Osteocyte (in vitro differentiated cells): ENCODE measurements at regions not wholly inside any gene's neighbourhood (a gene's known extent, or its start where the extent isn't known, plus 50 kb on each side); places are given as distances from the start of the nearest gene placed in this dataset.

ENCODE experiments used
- DNase-seq: peaks from one replicate; pipeline ENCODE4 v3.0.0; 2021; ENCODE audit warnings: mixed read lengths; ENCODE audit not compliant: unreplicated experiment; ENCODE audit errors: extremely low spot score
- H3K27ac Mint-ChIP-seq: one replicate; pipeline ENCODE4 v1.8.0; 2021; ENCODE audit warnings: mild to moderate bottlenecking, mixed read lengths; ENCODE audit not compliant: unreplicated experiment
- H3K27me3 Mint-ChIP-seq: one replicate; pipeline ENCODE4 v1.8.0; 2021; ENCODE audit warnings: mixed read lengths; ENCODE audit not compliant: unreplicated experiment
- H3K36me3 Mint-ChIP-seq: one replicate; pipeline ENCODE4 v1.8.0; 2021; ENCODE audit warnings: mixed read lengths; ENCODE audit not compliant: unreplicated experiment
- H3K4me1 Mint-ChIP-seq: one replicate; pipeline ENCODE4 v1.8.0; 2021; ENCODE audit warnings: mixed read lengths; ENCODE audit not compliant: unreplicated experiment
- H3K4me3 Mint-ChIP-seq: one replicate; pipeline ENCODE4 v1.8.0; 2021; ENCODE audit warnings: mild to moderate bottlenecking, moderate library complexity, mixed read lengths; ENCODE audit not compliant: unreplicated experiment
- H3K9me3 Mint-ChIP-seq: one replicate; pipeline ENCODE4 v1.8.0; 2021; ENCODE audit warnings: mixed read lengths; ENCODE audit not compliant: unreplicated experiment
- TF ChIP-seq, protein P1 (sequence below): fragments of 200-600 bp; sonication (generic); IDR thresholded peaks from 2 replicates; pipeline ENCODE4 v1.5.0; 2021; ENCODE audit warnings: antibody characterized with exemption, mild to moderate bottlenecking, moderate library complexity

DNA sequence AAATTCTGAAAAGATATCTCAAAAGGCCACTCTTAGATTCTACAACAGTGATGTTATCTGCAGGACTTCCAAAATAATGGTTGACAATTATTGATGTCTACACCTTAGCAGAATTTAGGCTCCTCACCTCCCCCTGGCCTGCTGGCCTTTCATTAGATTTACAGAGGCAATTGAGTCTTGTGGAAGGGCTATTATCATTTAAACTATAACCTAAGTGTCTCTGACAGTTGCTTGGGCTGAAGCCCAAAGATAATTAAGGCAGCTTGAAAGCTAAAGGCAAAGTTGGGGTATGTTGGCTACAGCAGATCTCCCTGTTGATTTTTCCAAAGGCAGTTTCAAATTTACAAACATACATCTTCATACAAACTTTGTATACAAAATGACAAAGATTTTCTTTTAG lies 912.3 kb downstream of the TAF11L14 start:
- H3K9me3 Mint-ChIP-seq, result peaks cover 21% of the 10 kb centered on the region
- H3K36me3 Mint-ChIP-seq, result no peaks in the 10 kb centered on the region
- no peaks in the 10 kb centered on the region for H3K4me1 Mint-ChIP-seq
- no peak for DNase-seq
- no peak overlapping the region for H3K27ac Mint-ChIP-seq
- no peaks in the 10 kb centered on the region for H3K27me3 Mint-ChIP-seq
- no peak overlapping the region for H3K4me3 Mint-ChIP-seq
- TF ChIP-seq, protein P1, sequence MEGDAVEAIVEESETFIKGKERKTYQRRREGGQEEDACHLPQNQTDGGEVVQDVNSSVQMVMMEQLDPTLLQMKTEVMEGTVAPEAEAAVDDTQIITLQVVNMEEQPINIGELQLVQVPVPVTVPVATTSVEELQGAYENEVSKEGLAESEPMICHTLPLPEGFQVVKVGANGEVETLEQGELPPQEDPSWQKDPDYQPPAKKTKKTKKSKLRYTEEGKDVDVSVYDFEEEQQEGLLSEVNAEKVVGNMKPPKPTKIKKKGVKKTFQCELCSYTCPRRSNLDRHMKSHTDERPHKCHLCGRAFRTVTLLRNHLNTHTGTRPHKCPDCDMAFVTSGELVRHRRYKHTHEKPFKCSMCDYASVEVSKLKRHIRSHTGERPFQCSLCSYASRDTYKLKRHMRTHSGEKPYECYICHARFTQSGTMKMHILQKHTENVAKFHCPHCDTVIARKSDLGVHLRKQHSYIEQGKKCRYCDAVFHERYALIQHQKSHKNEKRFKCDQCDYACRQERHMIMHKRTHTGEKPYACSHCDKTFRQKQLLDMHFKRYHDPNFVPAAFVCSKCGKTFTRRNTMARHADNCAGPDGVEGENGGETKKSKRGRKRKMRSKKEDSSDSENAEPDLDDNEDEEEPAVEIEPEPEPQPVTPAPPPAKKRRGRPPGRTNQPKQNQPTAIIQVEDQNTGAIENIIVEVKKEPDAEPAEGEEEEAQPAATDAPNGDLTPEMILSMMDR, result no peak

DNA sequence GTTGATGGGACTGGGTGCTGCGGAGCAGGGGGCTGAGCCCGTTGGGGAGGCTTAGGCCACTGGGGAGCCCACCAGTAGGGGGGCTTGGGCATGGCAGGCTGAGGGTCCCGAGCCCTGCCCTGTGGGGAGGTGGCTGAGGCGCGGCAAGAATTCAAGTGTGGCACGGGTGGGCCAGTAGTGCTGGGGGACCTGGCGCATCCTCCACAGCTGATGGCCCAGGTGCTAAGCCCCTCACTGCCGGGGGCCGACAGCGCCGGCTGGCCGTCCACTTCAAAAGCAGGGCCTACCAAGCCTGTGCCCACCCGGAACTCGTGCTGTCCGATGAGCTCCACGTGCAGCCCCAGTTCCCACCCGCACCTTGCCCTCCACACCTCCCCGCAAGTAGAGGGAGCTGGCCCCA lies 917.5 kb downstream of the TAF11L14 start:
- no peak overlapping the region for H3K27ac Mint-ChIP-seq
- TF ChIP-seq, protein P1, result no peak
- peaks cover 22% of the 10 kb centered on the region for H3K9me3 Mint-ChIP-seq
- H3K4me3 Mint-ChIP-seq, result no peak overlapping the region
- no peaks in the 10 kb centered on the region for H3K4me1 Mint-ChIP-seq
- no peaks in the 10 kb centered on the region for H3K36me3 Mint-ChIP-seq
- DNase-seq, result no peak
- H3K27me3 Mint-ChIP-seq, result no peaks in the 10 kb centered on the region

DNA sequence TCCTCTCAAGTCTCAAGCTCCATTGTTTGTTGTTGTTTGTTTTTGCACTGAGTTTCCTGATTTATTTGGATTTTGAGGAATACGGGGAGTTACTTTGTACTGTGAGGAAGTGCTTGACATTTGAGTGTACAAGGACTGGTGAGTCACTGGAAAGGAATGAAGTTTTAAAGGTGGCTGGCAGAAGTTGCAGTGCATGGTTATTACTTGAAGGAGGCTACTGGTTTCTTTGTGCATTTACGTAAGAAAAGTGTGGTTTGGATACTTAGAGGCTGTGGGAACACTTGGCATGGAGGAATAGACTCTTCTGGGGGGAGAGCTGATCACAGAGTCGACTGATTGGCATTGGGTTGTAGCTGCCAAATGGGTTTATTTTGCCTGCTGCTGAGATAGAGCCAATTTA lies 919.0 kb downstream of the TAF11L14 start:
- no peak overlapping the region for H3K27ac Mint-ChIP-seq
- DNase-seq, result no peak

DNA sequence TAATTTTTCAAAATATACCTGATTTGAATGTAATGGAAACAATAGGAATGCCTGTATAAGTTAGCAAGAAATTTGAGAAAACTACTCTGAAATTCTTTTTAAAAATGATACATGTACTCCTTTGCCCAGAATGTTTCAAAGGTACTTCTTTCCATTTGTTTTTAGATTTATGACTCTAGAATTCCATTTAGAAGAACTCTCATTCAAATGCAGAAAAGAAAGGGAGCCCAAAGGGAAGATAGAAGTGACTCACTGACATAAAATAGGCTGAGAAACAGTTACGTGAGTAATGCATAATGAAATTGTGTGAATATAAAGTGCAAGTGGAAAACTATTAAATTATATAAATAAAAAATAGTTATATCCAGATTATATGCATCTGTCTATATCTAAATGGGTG lies 926.3 kb downstream of the TAF11L14 start:
- Mint-ChIP-seq H3K9me3 (no peaks in the 10 kb centered on the region), H3K27ac (no peak overlapping the region), H3K4me3 (no peak overlapping the region), H3K27me3 (no peaks in the 10 kb centered on the region), H3K36me3 (no peaks in the 10 kb centered on the region), H3K4me1 (no peaks in the 10 kb centered on the region)
- DNase-seq, result no peak
- TF ChIP-seq, protein P1, result no peak

More for the DNA sequence above, 919.0 kb downstream of the TAF11L14 start:
- TF ChIP-seq, protein P1, result no peak
- no peaks in the 10 kb centered on the region for H3K27me3 Mint-ChIP-seq
- no peaks in the 10 kb centered on the region for H3K4me1 Mint-ChIP-seq
- H3K4me3 Mint-ChIP-seq, result no peak overlapping the region
- peaks cover 22% of the 10 kb centered on the region for H3K9me3 Mint-ChIP-seq
- H3K36me3 Mint-ChIP-seq, result no peaks in the 10 kb centered on the region

DNA sequence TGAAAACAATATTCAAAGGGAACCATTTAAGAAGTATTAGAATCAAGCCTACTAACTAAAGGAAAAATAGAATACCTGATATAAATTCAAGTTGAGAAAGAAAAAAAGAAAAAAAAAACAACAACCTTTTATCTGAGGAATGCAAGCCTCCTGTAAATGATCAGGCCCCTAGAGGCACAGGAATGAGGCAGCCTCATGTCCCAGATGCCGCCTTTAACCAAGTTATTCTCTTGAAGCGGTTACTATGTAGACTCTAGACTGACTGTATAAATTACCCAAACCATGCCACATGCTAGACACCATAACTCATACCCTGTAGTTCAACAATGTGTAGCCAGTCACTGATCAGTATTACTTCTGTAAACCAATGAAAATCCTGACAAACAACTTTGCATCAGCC lies 929.6 kb downstream of the TAF11L14 start:
- no peaks in the 10 kb centered on the region for H3K36me3 Mint-ChIP-seq
- TF ChIP-seq, protein P1, result no peak
- H3K27me3 Mint-ChIP-seq, result no peaks in the 10 kb centered on the region
- no peaks in the 10 kb centered on the region for H3K9me3 Mint-ChIP-seq
- H3K27ac Mint-ChIP-seq, result no peak overlapping the region
- H3K4me1 Mint-ChIP-seq, result no peaks in the 10 kb centered on the region
- H3K4me3 Mint-ChIP-seq, result no peak overlapping the region
- no peak for DNase-seq
